ENCODE measurements at regions not wholly inside any gene's neighbourhood (a gene's known extent, or its start where the extent isn't known, plus 50 kb on each side); places are given as distances from the start of the nearest gene placed in this dataset.

DNA sequence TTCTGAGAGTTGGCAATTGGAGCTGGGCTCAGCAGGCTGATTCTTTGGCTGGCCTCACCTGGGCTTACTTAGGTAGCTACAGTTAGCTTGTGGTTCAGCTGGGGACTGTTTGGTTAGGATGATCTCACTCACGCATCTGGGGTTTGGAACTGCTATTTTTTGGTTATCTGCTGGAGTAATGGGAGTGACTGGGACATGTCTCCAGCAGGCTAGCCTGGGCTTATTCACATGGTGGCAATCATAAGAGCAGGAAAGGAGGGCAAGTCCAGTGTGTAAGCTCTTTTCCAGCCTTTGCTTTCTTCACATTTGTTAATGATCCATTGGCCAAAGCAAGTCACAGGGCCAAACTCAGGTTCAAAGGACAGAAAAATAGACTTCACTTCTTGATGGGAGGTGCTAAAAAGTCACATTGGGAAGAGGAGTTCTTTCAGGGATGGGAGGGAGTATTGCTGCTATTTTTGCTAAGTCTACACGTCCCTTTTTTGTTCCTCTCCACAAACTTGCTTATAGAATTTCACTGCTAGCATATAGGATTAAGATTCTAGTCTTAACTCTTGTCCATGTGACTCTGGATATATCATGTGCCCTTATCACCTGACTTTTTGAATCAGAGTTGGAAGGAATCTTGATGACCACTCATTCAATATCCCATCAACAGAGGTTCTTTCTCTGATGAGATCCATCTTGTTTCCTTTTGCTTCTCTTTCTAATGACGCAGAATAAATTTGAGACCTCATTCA lies 174.0 kb downstream of the ZFP36L2 start:
- Histone ChIP-seq H3K4me3 (no peak overlapping the region), H3K27me3 (no peaks in the 10 kb centered on the region), H3K9me3 (no peaks in the 10 kb centered on the region), H3K36me3 (no peaks in the 10 kb centered on the region), H3K4me1 (peaks cover 0 to 30% of the 10 kb centered on the region in 2 donors), H3K27ac (no peak overlapping the region)
- no peak for DNase-seq (ENCODE audit: low spot score)
- TF ChIP-seq, protein P1, sequence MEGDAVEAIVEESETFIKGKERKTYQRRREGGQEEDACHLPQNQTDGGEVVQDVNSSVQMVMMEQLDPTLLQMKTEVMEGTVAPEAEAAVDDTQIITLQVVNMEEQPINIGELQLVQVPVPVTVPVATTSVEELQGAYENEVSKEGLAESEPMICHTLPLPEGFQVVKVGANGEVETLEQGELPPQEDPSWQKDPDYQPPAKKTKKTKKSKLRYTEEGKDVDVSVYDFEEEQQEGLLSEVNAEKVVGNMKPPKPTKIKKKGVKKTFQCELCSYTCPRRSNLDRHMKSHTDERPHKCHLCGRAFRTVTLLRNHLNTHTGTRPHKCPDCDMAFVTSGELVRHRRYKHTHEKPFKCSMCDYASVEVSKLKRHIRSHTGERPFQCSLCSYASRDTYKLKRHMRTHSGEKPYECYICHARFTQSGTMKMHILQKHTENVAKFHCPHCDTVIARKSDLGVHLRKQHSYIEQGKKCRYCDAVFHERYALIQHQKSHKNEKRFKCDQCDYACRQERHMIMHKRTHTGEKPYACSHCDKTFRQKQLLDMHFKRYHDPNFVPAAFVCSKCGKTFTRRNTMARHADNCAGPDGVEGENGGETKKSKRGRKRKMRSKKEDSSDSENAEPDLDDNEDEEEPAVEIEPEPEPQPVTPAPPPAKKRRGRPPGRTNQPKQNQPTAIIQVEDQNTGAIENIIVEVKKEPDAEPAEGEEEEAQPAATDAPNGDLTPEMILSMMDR (IDR thresholded peaks at IDR 0.05), result no peak

DNA sequence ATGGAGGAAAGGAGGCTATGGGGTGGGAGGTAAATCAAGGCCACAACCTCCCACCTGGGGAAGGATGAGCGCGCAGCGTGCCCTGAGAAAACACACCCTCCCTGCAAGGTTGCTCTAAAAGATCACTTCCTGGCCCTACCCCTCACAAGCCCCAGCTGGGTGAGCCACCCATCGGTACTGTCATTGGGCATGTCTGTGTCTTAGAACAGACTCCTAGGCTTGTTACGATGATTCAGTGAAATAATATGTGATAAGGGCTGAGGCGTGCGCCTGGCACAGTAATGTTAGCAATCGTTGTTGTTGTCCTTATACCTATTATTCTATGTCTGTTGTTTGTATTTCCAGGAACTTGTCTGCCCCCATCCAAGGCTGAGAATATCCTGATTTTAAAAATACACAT lies 175.1 kb downstream of the ZFP36L2 start:
- Histone ChIP-seq H3K27ac (no peak overlapping the region), H3K4me1 (peaks cover 0 to 33% of the 10 kb centered on the region in 2 donors), H3K27me3 (no peaks in the 10 kb centered on the region), H3K4me3 (no peak overlapping the region), H3K9me3 (no peaks in the 10 kb centered on the region), H3K36me3 (no peaks in the 10 kb centered on the region)
- TF ChIP-seq, protein P1 (IDR thresholded peaks at IDR 0.05), result no peak
- no peak for DNase-seq (ENCODE audit: low spot score)

DNA sequence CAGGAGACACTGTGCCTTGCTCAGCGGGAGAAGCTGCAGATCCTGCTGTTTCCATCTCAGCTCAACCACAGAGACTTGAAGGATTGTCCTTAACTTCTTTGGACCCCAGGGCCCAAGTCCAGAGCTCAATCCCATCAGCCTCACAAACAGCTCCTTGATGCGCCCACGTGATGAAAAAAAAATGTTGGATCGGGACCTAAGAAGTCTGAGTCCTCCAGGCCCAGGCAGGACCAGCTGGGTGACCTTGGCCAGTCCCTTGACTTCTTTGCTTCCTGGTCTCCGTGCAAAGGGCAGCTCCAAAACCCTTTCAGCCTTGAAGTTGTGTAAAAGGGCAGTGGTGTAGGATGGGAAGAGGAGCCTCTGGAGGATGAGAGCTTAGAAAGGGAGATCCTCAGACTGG lies 175.5 kb downstream of the ZFP36L2 start:
- H3K4me1 ChIP-seq, result peaks cover 0 to 38% of the 10 kb centered on the region in 2 donors
- H3K9me3 ChIP-seq, result no peaks in the 10 kb centered on the region
- no peak overlapping the region for H3K4me3 ChIP-seq
- no peaks in the 10 kb centered on the region for H3K36me3 ChIP-seq
- no peak for DNase-seq (ENCODE audit: low spot score)
- H3K27me3 ChIP-seq, result no peaks in the 10 kb centered on the region
- no peak overlapping the region for H3K27ac ChIP-seq
- TF ChIP-seq, protein P1 (IDR thresholded peaks at IDR 0.05), result no peak

DNA sequence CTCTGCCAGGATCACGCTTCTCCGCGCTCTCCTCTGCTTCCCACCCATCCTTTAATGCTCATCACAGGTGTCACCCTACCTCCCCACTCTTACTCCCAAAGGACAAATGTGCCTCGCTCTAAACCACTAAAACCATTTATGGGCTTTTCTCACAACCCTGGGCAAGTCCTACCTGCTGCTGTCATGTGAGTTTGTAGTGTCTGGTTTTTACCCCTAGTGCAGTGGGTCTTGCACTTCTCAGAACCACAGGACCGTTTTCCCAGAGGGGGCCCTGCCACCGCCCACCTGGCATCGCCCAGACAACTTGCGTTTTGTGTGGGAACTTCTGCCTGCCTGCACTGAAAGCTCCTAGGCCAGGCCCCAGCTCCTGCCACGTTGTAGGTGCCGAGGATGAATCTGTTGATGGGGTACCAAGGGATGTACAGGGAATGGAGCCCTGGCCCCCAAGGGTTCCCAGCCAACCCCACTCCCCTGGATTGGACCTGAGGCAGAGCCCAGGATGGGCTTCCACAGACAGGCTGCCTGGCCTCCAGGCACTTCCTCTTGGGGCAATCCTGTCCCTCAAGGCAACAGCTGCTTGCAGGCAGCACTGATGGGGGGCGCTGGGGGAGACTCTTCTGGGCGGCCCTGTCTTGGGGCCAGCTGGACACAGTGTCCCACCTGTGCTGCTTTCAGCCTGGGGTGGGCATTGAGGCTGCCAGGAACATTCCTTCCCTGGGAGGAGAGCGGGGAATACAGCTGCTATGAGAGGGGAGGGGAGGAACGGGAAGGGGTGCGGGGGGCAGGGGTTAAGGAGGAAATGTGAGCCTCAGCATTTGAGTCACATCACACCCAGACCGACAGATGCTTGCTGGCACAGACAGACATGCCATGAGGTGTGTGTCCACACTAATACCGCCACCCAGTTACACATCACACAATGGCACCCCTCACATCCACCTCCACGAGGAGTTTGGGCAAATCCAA lies 176.3 kb downstream of the ZFP36L2 start:
- Histone ChIP-seq H3K27ac (no peak overlapping the region), H3K9me3 (no peaks in the 10 kb centered on the region), H3K4me1 (peaks cover 0 to 37% of the 10 kb centered on the region in 2 donors), H3K27me3 (no peaks in the 10 kb centered on the region), H3K4me3 (no peak overlapping the region), H3K36me3 (no peaks in the 10 kb centered on the region)
- TF ChIP-seq, protein P1 (IDR thresholded peaks at IDR 0.05), result no peak
- no peak for DNase-seq (ENCODE audit: low spot score)

DNA sequence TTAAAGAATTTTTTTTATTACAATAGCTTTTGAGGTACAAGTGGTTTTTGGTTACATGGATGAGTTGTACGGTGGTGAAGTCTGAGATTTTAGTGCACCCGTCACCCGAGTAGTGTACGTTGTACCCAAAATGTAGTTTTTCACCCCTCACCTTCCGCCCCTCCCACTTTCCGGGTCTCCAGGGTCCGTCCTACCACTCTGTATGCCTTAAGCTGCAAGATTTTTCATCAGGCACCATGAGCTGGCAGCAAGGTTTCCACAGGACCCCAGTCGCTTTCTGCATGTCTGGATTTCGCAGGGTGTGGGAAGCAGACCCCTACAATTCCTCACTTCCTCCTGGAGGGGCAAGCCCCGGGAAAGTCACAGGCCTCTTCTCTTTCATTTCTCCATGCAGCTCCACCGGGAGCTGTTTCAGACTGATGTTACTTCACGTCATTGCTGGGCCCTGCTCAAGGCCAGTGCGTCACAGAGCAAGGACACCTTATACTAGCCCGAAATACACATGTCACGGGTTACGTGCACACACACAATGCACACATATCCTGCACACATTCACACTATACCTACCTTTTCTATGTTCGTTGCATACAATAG lies 179.1 kb downstream of the ZFP36L2 start:
- TF ChIP-seq, protein P1 (IDR thresholded peaks at IDR 0.05), result no peak

More for the DNA sequence above, 179.1 kb downstream of the ZFP36L2 start:
- Histone ChIP-seq H3K4me3 (no peak overlapping the region), H3K27me3 (no peaks in the 10 kb centered on the region), H3K4me1 (peaks cover 0 to 38% of the 10 kb centered on the region in 2 donors), H3K36me3 (no peaks in the 10 kb centered on the region), H3K27ac (no peak overlapping the region), H3K9me3 (no peaks in the 10 kb centered on the region)
- DNase-seq (ENCODE audit: low spot score), result no peak
